Keratinocyte (primary cell): ENCODE measurements at regions not wholly inside any gene's neighbourhood (a gene's known extent, or its start where the extent isn't known, plus 50 kb on each side); places are given as distances from the start of the nearest gene placed in this dataset.

Experiments
- DNase-seq: peaks from one replicate; pipeline ENCODE4 v3.0.0-alpha.2; 2011; ENCODE audit warnings: low read depth, missing footprints, low spot score
- FAIRE-seq: peaks from 2 replicates; lab custom pipeline; 2011; peaks lifted over from hg19 to GRCh38; lab: Jason Lieb, UNC
- H2AFZ ChIP-seq: 2 replicates; pipeline ENCODE4 v1.6.0; 2012; ENCODE audit warnings: low read length, control low read depth, inconsistent platforms; ENCODE audit not compliant: control insufficient read depth
- H3K27ac ChIP-seq: 2 replicates; pipeline ENCODE4 v1.5.1; 2011; ENCODE audit warnings: low read length; ENCODE audit not compliant: control insufficient read depth, insufficient read depth
- H3K27me3 ChIP-seq: 3 replicates; pipeline ENCODE4 v1.6.0; 2011; ENCODE audit warnings: low read length; ENCODE audit not compliant: control insufficient read depth, insufficient read depth; ENCODE audit errors: extremely low read depth
- H3K36me3 ChIP-seq, 2 experiments: 2 replicates in 1 of 2; 3 replicates in 1 of 2; pipeline ENCODE4 v1.5.1; 2011; ENCODE audit warnings: low read length in 2 of 2, mild to moderate bottlenecking in 1 of 2; ENCODE audit not compliant: control insufficient read depth in 2 of 2, insufficient read depth in 2 of 2; ENCODE audit errors: extremely low read depth in 1 of 2
- H3K4me1 ChIP-seq: 3 replicates; pipeline ENCODE4 v1.5.1; 2011; ENCODE audit warnings: low read length; ENCODE audit not compliant: control insufficient read depth, insufficient read depth; ENCODE audit errors: extremely low read depth
- H3K4me2 ChIP-seq: 3 replicates; pipeline ENCODE4 v1.6.0; 2011; ENCODE audit warnings: low read depth, low read length; ENCODE audit not compliant: control insufficient read depth, insufficient read depth; ENCODE audit errors: extremely low read depth
- H3K4me3 ChIP-seq, 3 experiments: fragments of 200-600 bp in 1 of 3; sonication (generic) in 1 of 3; 2 replicates in 2 of 3; 3 replicates in 1 of 3; pipeline ENCODE4 v1.5.1; 2011 to 2016; ENCODE audit warnings: low read length in 3 of 3, mild to moderate bottlenecking in 3 of 3, control low read depth in 2 of 3, inconsistent platforms in 1 of 3, low read depth in 1 of 3, mixed read lengths in 1 of 3, mixed run types in 1 of 3, moderate library complexity in 1 of 3; ENCODE audit not compliant: control insufficient read depth in 2 of 3, insufficient read depth in 2 of 3; ENCODE audit errors: extremely low read depth in 1 of 3
- H3K79me2 ChIP-seq: 2 replicates; pipeline ENCODE4 v1.6.0; 2012; ENCODE audit warnings: low read length; ENCODE audit not compliant: control insufficient read depth, insufficient read depth
- H3K9ac ChIP-seq: 3 replicates; pipeline ENCODE4 v1.6.0; 2011; ENCODE audit warnings: low read length; ENCODE audit not compliant: control insufficient read depth, insufficient read depth; ENCODE audit errors: extremely low read depth
- H3K9me1 ChIP-seq: 3 replicates; pipeline ENCODE4 v1.6.0; 2011; ENCODE audit warnings: low read length; ENCODE audit not compliant: control insufficient read depth, insufficient read depth; ENCODE audit errors: extremely low read depth
- H3K9me3 ChIP-seq: 2 replicates; pipeline ENCODE4 v1.5.1; 2012; ENCODE audit warnings: low read depth, low read length; ENCODE audit not compliant: control insufficient read depth
- H4K20me1 ChIP-seq: 3 replicates; pipeline ENCODE4 v1.6.0; 2011; ENCODE audit warnings: low read length; ENCODE audit not compliant: control insufficient read depth, insufficient read depth; ENCODE audit errors: extremely low read depth
- EZH2 ChIP-seq: IDR thresholded peaks from one replicate; pipeline ENCODE4 v1.6.1; 2012; ENCODE audit warnings: inconsistent platforms, mild to moderate bottlenecking, low read length, moderate library complexity
- dilution Hi-C: fragments of 300-500 bp; cut with MboI; formaldehyde crosslinking; loops from one replicate; pipeline ENCODE4 v1.7.0; 2020; ENCODE audit warnings: low sequenced_read_pairs; ENCODE audit not compliant: extremely low pct_ligation_motif_present
- TF ChIP-seq, protein P1 (sequence below), 3 experiments: IDR thresholded peaks in 1 of 3; conservative IDR thresholded peaks in 1 of 3; optimal IDR thresholded peaks in 1 of 3; 2 replicates in 2 of 3; 3 replicates in 1 of 3; pipeline versions ENCODE3 to v1.5.1; 2011; ENCODE audit warnings: low read length in 3 of 3, mild to moderate bottlenecking in 3 of 3, moderate library complexity in 2 of 3, control low read depth in 1 of 3, inconsistent platforms in 1 of 3; ENCODE audit not compliant: insufficient read depth in 2 of 3; ENCODE audit errors: extremely low read depth in 1 of 3

DNA sequence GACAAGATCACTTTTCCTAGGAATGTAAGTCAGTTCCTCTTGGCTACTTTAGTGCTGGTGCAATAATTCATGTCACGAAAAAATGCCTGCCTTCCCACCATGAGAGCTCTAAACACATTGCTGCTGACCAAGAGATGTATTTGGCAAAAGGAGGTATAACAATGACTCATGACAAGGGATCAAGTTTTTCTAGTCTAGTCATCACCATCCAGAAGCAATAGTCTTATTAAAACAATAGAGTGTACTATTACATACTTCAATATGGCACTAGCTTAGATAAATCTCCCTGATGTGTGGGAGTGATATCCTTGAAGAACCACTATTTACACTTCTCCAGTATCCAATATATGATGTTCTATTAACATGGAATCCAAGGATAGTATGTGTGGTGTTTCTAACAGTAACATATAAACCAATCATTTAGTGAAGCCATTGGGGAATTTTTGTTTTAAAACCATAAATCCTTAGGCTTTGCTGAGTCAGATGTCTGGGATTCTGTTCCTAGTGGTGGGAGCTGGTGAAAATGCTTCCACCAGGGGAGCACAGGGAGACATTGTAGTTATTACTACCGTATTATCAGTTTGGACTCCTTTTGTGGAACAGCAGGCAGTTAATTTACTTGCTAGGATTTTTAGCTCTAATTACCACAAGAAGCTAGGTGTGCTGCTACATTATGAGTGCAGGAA lies 1387.5 kb downstream of the LRFN5 start:
- TF ChIP-seq EZH2, result no peak
- TF ChIP-seq, protein P1, sequence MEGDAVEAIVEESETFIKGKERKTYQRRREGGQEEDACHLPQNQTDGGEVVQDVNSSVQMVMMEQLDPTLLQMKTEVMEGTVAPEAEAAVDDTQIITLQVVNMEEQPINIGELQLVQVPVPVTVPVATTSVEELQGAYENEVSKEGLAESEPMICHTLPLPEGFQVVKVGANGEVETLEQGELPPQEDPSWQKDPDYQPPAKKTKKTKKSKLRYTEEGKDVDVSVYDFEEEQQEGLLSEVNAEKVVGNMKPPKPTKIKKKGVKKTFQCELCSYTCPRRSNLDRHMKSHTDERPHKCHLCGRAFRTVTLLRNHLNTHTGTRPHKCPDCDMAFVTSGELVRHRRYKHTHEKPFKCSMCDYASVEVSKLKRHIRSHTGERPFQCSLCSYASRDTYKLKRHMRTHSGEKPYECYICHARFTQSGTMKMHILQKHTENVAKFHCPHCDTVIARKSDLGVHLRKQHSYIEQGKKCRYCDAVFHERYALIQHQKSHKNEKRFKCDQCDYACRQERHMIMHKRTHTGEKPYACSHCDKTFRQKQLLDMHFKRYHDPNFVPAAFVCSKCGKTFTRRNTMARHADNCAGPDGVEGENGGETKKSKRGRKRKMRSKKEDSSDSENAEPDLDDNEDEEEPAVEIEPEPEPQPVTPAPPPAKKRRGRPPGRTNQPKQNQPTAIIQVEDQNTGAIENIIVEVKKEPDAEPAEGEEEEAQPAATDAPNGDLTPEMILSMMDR (optimal IDR thresholded peaks at IDR 0.05 in 1 of 3, IDR thresholded peaks at IDR 0.05 in 1 of 3, conservative IDR thresholded peaks at IDR 0.05 in 1 of 3; ENCODE audit: extremely low read depth in 1 of 3, insufficient read depth in 2 of 3, low read length in 3 of 3), result no peak
- Histone ChIP-seq H3K36me3 (no peaks in the 10 kb centered on the region), H3K9me1 (no peaks in the 10 kb centered on the region), H3K9ac (no peak overlapping the region), H4K20me1 (no peaks in the 10 kb centered on the region), H2AFZ (no peak overlapping the region), H3K79me2 (no peaks in the 10 kb centered on the region), H3K27ac (no peak overlapping the region), H3K27me3 (no peaks in the 10 kb centered on the region), H3K4me2 (no peak overlapping the region), H3K4me3 (no peak overlapping the region), H3K4me1 (no peaks in the 10 kb centered on the region), H3K9me3 (no peaks in the 10 kb centered on the region)
- dilution Hi-C loops, result no loop called here
- no peak for DNase-seq
- no peak for FAIRE-seq

DNA sequence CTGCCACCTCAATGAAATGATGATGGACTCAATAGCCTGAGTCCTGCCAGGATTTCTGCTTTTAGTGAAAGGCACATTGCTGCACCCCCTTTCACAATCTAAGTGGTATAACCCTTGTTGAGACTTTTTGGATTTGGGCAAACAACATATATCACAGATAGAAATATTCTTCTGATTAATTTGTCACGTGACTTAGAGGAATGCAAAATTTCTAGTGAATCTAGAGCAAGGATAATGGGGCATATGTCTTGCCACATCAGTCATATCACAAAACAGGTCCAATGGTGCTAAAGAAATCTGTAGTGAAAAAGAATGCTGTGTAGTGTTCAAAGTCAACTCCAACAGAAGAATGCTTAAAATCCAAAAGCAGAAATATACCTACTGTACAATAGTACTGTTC lies 1386.3 kb downstream of the LRFN5 start:
- Histone ChIP-seq H4K20me1 (no peaks in the 10 kb centered on the region), H3K79me2 (no peaks in the 10 kb centered on the region), H2AFZ (no peak overlapping the region), H3K9me1 (no peaks in the 10 kb centered on the region), H3K9me3 (no peaks in the 10 kb centered on the region), H3K27me3 (no peaks in the 10 kb centered on the region), H3K4me1 (no peaks in the 10 kb centered on the region), H3K9ac (no peak overlapping the region), H3K4me3 (no peak overlapping the region), H3K36me3 (no peaks in the 10 kb centered on the region), H3K4me2 (no peak overlapping the region), H3K27ac (no peak overlapping the region)
- TF ChIP-seq EZH2, result no peak
- TF ChIP-seq, protein P1 (optimal IDR thresholded peaks at IDR 0.05 in 1 of 3, IDR thresholded peaks at IDR 0.05 in 1 of 3, conservative IDR thresholded peaks at IDR 0.05 in 1 of 3; ENCODE audit: extremely low read depth in 1 of 3, insufficient read depth in 2 of 3, low read length in 3 of 3), result no peak
- FAIRE-seq (no peak), DNase-seq (no peak)
- dilution Hi-C loops, result no loop called here
